HepG2 (cell line): ENCODE measurements at regions not wholly inside any gene's neighbourhood (a gene's known extent, or its start where the extent isn't known, plus 50 kb on each side); places are given as distances from the start of the nearest gene placed in this dataset.

Experiments used
- ATAC-seq: fragments of 200-7000 bp; cut with Tn5 transposase; 3 replicates; pipeline ENCODE4 v1.9.1; 2020; ENCODE audit warnings: mild to moderate bottlenecking, moderate library complexity
- BruUV-seq: library from RNA; stranded (reverse); fragments of 400-500 nt; replicated peaks from 2 replicates; lab custom pipeline; 2021; lab: Mats Ljungman, UMichigan
- CTCF ChIA-PET: fragments of 300-600 bp; formaldehyde crosslinking; extraction: SDS; loops from one replicate; lab custom pipeline; 2021; ENCODE audit warnings: low total read pairs, inconsistent platforms, low intra/inter-chr PET ratio; lab: Yijun Ruan, JAX
- POLR2A ChIA-PET: fragments of 350-600 bp; sonication (Branson Sonifier 250); formaldehyde crosslinking; loops from one replicate; lab custom pipeline; 2020; ENCODE audit warnings: antibody characterized with exemption, inconsistent platforms; lab: Yijun Ruan, JAX
- DNase-seq: peaks from one replicate; pipeline ENCODE4 v3.0.0-alpha.2; 2015; ENCODE audit warnings: low spot score
- FAIRE-seq: peaks from 3 replicates; lab custom pipeline; 2011; peaks lifted over from hg19 to GRCh38; lab: Jason Lieb, UNC
- H2AFZ ChIP-seq: one replicate; pipeline ENCODE4 v1.6.1; 2011; ENCODE audit warnings: low read length, inconsistent platforms
- H3K27ac ChIP-seq: fragments of 300-600 bp; 3 replicates; pipeline ENCODE4 v1.8.0; 2011; ENCODE audit warnings: mixed run types, mild to moderate bottlenecking, mixed read lengths, low read length, inconsistent platforms; ENCODE audit not compliant: insufficient read depth; ENCODE audit errors: extremely low read length
- H3K27me3 ChIP-seq, 2 experiments: fragments of 200-600 bp in 1 of 2; 2 replicates in 1 of 2; 3 replicates in 1 of 2; pipeline versions ENCODE4 v1.6.0 to v1.8.0; 2011; ENCODE audit warnings: low read length in 2 of 2, mild to moderate bottlenecking in 2 of 2, moderate library complexity in 2 of 2, inconsistent platforms in 1 of 2; ENCODE audit not compliant: insufficient read depth in 2 of 2, control insufficient read depth in 1 of 2
- H3K36me3 ChIP-seq, 2 experiments: fragments of 200-600 bp in 1 of 2; replicated peaks in 1 of 2; 2 replicates in 1 of 2; 3 replicates in 1 of 2; pipeline versions ENCODE4 v1.5.1 to v1.8.0; 2011; ENCODE audit warnings: low read length in 2 of 2, inconsistent platforms in 1 of 2; ENCODE audit not compliant: insufficient read depth in 2 of 2, control insufficient read depth in 1 of 2
- H3K4me1 ChIP-seq: 2 replicates; pipeline ENCODE4 v1.5.1; 2012; ENCODE audit warnings: low read length, inconsistent platforms; ENCODE audit not compliant: insufficient read depth
- H3K4me2 ChIP-seq: 2 replicates; pipeline ENCODE4 v1.6.0; 2011; ENCODE audit warnings: low read depth, low read length, inconsistent platforms
- H3K4me3 ChIP-seq, 3 experiments: fragments of 200-600 bp in 1 of 3; sonication (generic), shearing (Covaris generic) in 1 of 3; replicated peaks in 1 of 3; 2 replicates each; pipeline ENCODE4 v1.5.1; 2011 to 2016; ENCODE audit warnings: low read length in 3 of 3, inconsistent platforms in 2 of 3, low read depth in 2 of 3, mild to moderate bottlenecking in 2 of 3, control low read depth in 1 of 3, mixed read lengths in 1 of 3; ENCODE audit not compliant: insufficient read depth in 1 of 3
- H3K79me2 ChIP-seq: one replicate; pipeline ENCODE4 v1.6.1; 2011; ENCODE audit warnings: low read length, inconsistent platforms; ENCODE audit not compliant: insufficient read depth
- H3K9ac ChIP-seq: 2 replicates; pipeline ENCODE4 v1.6.0; 2011; ENCODE audit warnings: mild to moderate bottlenecking, low read depth, low read length, inconsistent platforms; ENCODE audit not compliant: insufficient read depth
- H3K9me3 ChIP-seq: 2 replicates; pipeline ENCODE4 v1.5.1; 2012; ENCODE audit warnings: mild to moderate bottlenecking, low read length
- H4K20me1 ChIP-seq: 2 replicates; pipeline ENCODE4 v1.6.0; 2011; ENCODE audit warnings: inconsistent platforms, mild to moderate bottlenecking, low read length, moderate library complexity; ENCODE audit not compliant: insufficient read depth
- FOXP1 ChIP-seq, 2 experiments: fragments of 450-650 bp in 1 of 2; IDR thresholded peaks; 2 replicates each; pipeline ENCODE4 v1.6.1; 2017 to 2018; ENCODE audit warnings: antibody characterized with exemption in 1 of 2
- RAD21 ChIP-seq: fragments of 450-650 bp; formaldehyde crosslinking; IDR thresholded peaks from 2 replicates; pipeline ENCODE4 v1.5.0; 2020; ENCODE audit warnings: mild to moderate bottlenecking
- TEAD3 ChIP-seq: optimal IDR thresholded peaks from 2 replicates; pipeline ENCODE3; 2016; ENCODE audit warnings: borderline replicate concordance
- ZBTB38 ChIP-seq: sonication (generic); formaldehyde crosslinking; IDR thresholded peaks from 2 replicates; pipeline ENCODE4 v1.5.1; 2020; ENCODE audit warnings: mild to moderate bottlenecking, missing genetic modification reagents
- ZFX ChIP-seq: sonication (generic); formaldehyde crosslinking; IDR thresholded peaks from 2 replicates; pipeline ENCODE4 v1.4.0; 2020; ENCODE audit warnings: mild to moderate bottlenecking, low read depth, missing genetic modification reagents, moderate library complexity
- ZNF331 ChIP-seq: sonication (generic); formaldehyde crosslinking; IDR thresholded peaks from 2 replicates; pipeline ENCODE4 v1.4.0; 2020; ENCODE audit warnings: missing genetic modification reagents
- WGBS: methylation state at CpG from one replicate; pipeline ENCODE4 v1.1.6; 2017; ENCODE audit warnings: low lambda C conversion rate; 5-methylcytosine and 5-hydroxymethylcytosine counted together
- in situ Hi-C: cut with HindIII; loops from 2 replicates; pipeline ENCODE4 v1.10.0; 2017; ENCODE audit warnings: low pct_unique_long_range_greater_than_20kb; ENCODE audit not compliant: extremely low pct_ligation_motif_present
- intact Hi-C: fragments of 100-400 bp; cut with micrococcal nuclease; formaldehyde crosslinking; loops from one replicate; pipeline ENCODE4 v1.10.0; 2022; ENCODE audit not compliant: unreplicated experiment
- TF ChIP-seq, protein P1 (sequence below): sonication (generic); formaldehyde crosslinking; IDR thresholded peaks from 2 replicates; pipeline ENCODE4 v1.5.1; 2020; ENCODE audit warnings: missing genetic modification reagents, mild to moderate bottlenecking, borderline replicate concordance
- TF ChIP-seq, protein P2 (sequence below): sonication (generic); formaldehyde crosslinking; IDR thresholded peaks from 2 replicates; pipeline ENCODE4 v1.8.0; 2022; ENCODE audit warnings: low read depth, missing genetic modification reagents

DNA sequence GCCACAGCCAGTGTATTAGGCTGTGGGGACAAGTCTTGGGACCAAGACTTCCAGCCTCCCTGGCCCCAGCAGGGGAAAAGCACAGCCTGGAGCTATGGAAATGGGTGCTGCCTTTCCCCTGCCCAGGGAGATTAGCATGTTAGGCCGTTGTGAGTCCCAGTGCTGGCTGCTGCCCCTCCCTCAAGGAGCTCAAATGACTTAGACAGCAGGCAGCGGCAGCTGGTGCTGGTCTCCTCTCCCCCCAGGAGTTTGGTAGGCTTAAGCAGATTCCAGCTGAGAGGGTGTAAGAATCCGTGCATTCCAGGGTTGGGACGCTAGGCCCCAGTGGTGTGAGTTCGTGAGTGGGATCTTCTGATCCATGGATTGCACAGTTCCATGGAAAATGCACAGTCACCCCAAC is 301.5 kb upstream of the PHF14 start:
- BruUV-seq = no TSS peak
- H3K4me1 ChIP-seq = no peaks in the 10 kb centered on the region
- H3K9me3 ChIP-seq = no peaks in the 10 kb centered on the region
- H3K79me2 ChIP-seq = no peaks in the 10 kb centered on the region
- no peak overlapping the region for H3K9ac ChIP-seq
- WGBS = 14% methylated on average over 3 of the region's 5 CpGs
- FAIRE-seq (no peak), DNase-seq (no peak), ATAC-seq (no peak)
- ChIA-PET POLR2A (no interaction called here), CTCF (no interaction called here)
- no peak overlapping the region for H3K27ac ChIP-seq
- H2AFZ ChIP-seq = no peak overlapping the region
- H3K4me3 ChIP-seq = no peak overlapping the region
- no peak overlapping the region for H3K4me2 ChIP-seq
- no peaks in the 10 kb centered on the region for H3K36me3 ChIP-seq
- TF ChIP-seq, protein P1, sequence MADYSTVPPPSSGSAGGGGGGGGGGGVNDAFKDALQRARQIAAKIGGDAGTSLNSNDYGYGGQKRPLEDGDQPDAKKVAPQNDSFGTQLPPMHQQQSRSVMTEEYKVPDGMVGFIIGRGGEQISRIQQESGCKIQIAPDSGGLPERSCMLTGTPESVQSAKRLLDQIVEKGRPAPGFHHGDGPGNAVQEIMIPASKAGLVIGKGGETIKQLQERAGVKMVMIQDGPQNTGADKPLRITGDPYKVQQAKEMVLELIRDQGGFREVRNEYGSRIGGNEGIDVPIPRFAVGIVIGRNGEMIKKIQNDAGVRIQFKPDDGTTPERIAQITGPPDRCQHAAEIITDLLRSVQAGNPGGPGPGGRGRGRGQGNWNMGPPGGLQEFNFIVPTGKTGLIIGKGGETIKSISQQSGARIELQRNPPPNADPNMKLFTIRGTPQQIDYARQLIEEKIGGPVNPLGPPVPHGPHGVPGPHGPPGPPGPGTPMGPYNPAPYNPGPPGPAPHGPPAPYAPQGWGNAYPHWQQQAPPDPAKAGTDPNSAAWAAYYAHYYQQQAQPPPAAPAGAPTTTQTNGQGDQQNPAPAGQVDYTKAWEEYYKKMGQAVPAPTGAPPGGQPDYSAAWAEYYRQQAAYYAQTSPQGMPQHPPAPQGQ (CRISPR knock-in tag) = no peak
- TF ChIP-seq ZFX (no peak), ZNF331 (CRISPR knock-in tag) (no peak), TEAD3 (CRISPR knock-in tag) (no peak)
- TF ChIP-seq, protein P2, sequence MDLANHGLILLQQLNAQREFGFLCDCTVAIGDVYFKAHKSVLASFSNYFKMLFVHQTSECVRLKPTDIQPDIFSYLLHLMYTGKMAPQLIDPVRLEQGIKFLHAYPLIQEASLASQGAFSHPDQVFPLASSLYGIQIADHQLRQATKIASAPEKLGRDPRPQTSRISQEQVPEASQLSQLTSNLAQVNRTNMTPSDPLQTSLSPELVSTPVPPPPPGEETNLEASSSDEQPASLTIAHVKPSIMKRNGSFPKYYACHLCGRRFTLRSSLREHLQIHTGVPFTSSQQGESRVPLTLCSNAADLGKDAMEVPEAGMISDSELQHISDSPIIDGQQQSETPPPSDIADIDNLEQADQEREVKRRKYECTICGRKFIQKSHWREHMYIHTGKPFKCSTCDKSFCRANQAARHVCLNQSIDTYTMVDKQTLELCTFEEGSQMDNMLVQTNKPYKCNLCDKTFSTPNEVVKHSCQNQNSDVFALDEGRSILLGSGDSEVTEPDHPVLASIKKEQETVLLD (CRISPR knock-in tag) = no peak
- H4K20me1 ChIP-seq = no peaks in the 10 kb centered on the region
- intact Hi-C loops = no loop called here
- in situ Hi-C loops = no loop called here
- H3K27me3 ChIP-seq = no peaks in the 10 kb centered on the region

- H3K9me3 ChIP-seq = no peaks in the 10 kb centered on the region
- no peak overlapping the region for H3K4me2 ChIP-seq
- no TSS peak for BruUV-seq
- POLR2A ChIA-PET = no interaction called here
- H3K36me3 ChIP-seq = no peaks in the 10 kb centered on the region
- CTCF ChIA-PET = no interaction called here
- H2AFZ ChIP-seq = no peak overlapping the region
- TF ChIP-seq ZBTB38 (CRISPR knock-in tag) (no peak), RAD21 (no peak), FOXP1 (IDR thresholded peaks at IDR 0.05) (no peak), FOXP1 (CRISPR knock-in tag; IDR thresholded peaks at IDR 0.05) (no peak)
- DNase-seq = no peak
- in situ Hi-C loops (no loop called here), intact Hi-C loops (no loop called here)
- no peaks in the 10 kb centered on the region for H3K4me1 ChIP-seq
- H3K9ac ChIP-seq = no peak overlapping the region
- FAIRE-seq = no peak
- no peak overlapping the region for H3K4me3 ChIP-seq
- no peaks in the 10 kb centered on the region for H3K79me2 ChIP-seq
- H3K27me3 ChIP-seq = no peaks in the 10 kb centered on the region
- WGBS = 0% methylated on average over 2 of the region's 2 CpGs
- no peak overlapping the region for H3K27ac ChIP-seq
- no peak for ATAC-seq
- no peaks in the 10 kb centered on the region for H4K20me1 ChIP-seq
Measured at GRCh38 chr7:10677211-10677610, 296.5 kb upstream of the PHF14 start.
